NCI-H2081 (cell line): ENCODE measurements at regions not wholly inside any gene's neighbourhood (a gene's known extent, or its start where the extent isn't known, plus 50 kb on each side); places are given as distances from the start of the nearest gene placed in this dataset.

Source experiments
- DNase-seq, 2 experiments: peaks; one replicate each; lab custom pipeline; 2025; lab: John Stamatoyannopoulos, UW

DNA sequence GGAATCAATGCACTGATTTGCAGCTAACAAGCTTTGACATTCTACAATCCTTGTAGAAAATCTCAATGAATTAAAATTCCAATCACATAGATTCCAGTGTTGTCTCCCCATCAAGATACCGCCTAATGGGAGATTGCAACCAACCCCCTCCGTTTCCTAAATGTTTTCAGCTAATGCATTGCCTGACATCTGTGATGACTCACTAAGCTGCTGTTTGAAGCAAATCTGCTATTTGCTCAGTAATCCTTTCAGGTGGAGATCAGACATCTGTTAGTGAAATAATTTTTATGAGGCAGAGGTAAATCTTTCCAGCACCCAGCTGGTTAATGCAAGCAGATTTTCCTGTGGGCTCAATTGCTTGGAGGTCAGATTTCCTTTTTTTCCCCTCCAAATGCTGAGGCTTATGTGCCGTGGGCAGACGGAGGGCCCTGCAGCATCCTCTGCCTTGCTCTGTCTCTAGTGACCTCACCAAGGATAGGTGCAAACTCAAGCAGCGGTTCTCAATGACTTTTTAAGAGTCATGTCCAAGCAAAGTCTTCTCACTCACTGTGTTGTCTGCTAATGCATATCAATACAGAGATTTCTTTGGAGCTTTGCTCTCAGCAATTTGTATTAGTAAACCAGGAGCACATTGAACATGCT, 91.1 kb upstream of the RAB3GAP2 start:
- DNase-seq, result peak in 1 of 2 experiments; percentile 19

DNA sequence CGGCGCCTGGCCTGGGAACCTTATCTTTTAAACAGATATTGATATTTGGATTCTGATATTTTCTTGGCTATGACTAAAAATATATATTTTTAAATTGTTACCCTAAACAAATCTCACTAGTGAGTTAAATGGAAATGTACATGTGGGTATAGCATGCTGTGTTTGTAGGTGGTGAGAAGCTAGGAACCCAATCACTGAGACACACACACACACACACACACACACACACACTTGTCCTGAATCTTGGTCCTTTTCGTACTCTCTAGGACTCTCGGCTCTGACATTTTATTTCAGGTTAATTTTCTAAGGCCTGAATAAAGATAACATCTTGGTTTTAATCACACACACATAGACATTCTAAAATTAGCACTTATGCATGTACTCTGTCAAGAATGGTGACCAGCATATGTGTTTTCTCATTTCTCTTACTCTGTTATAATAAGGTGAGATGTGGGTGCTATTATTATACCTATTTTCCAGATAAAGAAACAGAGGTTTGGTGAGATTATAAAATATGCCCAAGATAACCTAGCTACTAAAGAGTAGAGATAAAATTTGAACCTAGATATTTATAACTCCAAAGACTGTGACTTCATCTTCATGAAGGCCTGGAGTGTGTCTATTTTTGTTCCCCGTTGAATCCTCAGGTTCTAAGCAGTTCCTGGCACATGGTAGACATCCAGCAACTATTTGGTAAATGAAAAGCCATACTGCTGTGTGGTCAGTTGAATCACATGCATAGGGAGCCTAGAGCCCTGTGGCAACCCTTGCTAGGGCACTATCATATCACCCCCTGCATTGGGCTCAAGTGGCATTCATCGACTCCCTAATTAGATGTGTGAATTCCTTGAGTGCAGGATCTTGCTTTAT, 85.0 kb upstream of the RAB3GAP2 start:
- DNase-seq, result no peak

DNA sequence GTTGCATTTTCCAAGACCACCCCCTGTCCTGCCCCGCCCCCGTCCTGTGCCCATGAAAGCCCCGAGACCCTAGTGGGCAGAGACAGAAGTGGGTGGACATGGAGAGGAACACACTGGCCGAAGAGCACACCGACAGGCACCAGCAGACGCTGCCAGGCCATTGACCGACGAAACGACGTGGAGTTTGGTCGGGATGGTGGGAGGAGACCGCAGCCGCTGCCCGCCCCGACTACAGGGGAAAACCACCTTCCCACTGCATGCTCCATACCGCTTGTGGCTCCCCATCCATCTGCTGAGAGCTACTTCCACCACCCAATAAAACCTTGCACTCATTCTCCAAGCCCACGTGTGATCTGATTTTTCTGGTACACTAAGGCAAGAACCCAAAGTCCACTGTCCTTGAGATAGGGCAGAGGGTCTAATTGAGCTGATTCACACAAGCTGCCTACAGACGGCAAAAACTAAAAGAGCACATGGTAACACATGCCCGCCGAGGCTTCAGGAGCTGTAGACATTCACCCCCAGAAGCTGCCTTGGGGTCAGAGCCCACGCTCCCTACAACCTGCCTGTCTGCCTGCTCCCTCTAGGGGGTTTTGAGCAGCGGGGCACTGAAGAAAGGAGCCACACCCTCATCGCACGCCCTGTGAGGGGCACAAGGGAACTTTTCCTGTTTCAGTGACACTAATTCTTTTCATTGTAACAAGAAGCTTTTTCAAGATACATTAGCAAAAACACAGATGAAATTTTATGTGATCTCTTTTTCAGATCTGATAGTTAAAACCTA, 81.2 kb upstream of the RAB3GAP2 start:
- DNase-seq, result no peak

DNA sequence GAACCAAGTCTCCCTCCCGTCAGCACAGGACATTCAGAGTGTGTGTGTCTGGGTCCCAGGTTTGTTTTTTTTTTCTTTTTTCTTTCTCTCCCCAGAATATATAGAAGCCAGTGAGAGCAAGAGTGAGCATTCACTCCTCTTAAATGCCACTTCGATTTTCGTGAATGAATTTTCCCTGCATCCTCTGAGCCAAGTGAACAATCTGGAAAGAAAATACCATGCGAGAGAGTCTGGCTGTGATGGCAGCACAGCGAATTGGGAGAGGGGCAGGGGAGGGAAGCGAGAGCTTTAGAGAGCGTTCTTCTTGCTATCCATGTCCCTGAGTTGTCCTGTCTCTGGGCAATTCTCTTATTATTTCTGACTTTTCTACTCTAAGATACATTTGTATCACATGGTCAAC, 76.0 kb upstream of the RAB3GAP2 start:
- no peak for DNase-seq

DNA sequence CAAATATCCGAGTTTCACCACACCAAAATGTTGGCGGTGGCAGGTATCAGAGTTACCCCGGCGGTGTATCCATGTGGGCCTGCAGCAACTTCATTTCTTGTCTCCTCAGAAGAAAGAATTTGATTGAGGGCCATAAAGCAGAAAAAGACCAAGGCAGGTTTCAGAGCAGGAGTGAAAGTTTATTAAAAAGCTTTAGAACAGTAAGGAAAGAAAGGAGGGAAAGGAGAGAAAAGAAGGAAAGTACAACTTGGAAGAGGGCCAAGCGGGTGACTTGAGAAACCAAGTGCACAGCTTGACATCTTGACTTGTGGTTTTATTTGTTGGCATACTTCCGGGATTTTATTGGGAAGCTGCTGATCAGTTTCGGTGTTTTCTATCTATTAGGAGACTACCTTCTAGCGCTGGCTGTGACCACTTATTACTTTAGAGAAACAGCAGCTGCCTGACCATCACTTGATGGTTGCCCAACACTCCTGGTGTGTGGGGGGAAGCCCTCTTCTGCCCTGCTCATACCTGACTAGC, 75.5 kb upstream of the RAB3GAP2 start:
- no peak for DNase-seq

DNA sequence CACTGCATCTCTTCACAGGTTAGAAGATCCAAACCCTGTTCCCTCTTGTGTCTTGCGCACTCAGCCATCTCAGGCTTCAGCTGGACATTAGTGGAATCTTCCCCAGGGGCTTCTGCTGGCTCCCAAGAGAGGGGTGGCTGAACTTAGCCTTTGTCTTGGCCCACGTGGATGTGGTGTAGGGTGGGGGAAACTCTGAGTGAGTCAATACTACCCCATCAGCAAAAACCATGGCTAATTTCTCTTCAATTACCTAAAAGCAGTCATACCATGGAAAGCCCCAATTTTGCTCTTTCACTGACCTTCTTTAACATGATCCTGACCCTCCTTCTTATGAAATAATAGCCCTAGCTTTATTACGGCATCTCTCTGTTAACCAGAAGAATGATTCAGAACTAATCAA, 72.5 kb upstream of the RAB3GAP2 start:
- DNase-seq, result no peak

DNA sequence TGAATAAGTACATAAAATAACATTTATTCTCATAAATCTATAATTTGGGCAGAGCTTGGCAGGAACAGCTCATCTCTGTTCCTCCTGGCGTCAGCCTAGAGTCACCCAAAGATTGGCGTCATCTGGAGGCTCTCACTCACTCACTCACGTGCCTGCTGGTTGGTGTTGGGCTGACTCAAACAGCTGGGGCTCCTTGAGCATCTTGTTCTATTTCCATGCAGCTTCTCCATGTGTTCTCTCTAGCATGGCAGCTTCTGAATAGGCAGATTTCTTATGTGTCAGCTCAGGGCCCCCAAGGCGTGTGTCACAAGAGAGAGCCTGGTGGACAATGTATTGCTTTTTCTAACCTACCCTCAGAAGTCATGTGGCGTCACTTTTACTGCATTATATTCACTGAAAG, 70.6 kb upstream of the RAB3GAP2 start:
- DNase-seq, result no peak

DNA sequence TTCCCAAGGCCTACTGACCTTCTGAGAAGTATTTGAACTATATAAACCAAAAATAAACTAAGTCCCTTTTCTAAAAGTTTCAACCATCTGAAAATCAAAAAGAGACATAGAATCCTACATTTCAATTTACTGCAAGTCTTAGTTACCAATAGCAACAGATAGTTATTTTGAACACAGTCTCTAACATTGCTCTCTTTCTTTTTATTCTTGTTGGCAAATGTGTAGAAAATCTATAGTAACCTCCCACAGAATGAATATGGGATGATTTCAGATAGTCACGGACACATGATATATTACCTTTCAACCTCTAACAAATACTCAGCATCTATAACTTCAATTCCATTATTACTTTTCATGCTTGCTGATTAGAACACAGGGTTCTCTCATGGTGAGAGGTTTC, 68.9 kb upstream of the RAB3GAP2 start:
- no peak for DNase-seq

DNA sequence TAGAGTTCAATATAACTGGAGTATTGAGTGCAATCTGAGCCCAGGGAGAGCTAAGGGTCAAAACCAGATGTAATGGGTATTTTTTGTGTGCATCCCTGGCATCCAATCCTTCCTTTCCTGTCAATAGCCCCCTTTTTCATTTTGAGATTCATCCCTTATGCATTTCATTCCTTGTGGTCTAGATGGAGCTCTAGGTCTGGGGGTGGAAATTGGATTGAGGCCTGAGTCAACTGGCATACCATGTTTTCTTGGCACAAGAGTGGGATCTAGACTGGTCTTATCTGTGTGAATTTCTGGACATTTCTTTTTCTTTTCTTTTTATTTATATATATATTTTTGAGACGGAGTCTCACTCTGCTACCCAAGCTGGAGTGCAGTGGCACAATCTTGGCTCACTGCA, 67.3 kb upstream of the RAB3GAP2 start:
- no peak for DNase-seq

DNA sequence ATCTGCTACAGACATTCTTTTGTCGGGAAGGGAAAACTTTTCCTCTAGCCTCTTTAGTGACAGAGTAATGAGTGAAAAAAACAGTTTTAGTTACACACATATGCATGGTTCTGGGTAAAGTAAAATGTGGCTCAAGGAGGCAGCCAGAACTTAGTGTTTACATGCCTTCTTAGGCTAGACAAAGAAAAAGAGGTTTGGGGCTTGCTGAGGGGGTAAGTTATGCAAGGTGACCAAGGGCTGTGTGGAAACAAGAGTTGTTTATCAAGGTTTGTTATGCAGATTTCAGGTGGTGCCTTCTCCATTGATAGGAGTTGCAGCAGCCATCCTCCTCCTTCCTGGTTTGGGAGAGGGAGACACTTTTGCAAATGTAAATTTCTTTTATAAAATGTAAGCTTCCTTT, 66.5 kb upstream of the RAB3GAP2 start:
- no peak for DNase-seq

DNA sequence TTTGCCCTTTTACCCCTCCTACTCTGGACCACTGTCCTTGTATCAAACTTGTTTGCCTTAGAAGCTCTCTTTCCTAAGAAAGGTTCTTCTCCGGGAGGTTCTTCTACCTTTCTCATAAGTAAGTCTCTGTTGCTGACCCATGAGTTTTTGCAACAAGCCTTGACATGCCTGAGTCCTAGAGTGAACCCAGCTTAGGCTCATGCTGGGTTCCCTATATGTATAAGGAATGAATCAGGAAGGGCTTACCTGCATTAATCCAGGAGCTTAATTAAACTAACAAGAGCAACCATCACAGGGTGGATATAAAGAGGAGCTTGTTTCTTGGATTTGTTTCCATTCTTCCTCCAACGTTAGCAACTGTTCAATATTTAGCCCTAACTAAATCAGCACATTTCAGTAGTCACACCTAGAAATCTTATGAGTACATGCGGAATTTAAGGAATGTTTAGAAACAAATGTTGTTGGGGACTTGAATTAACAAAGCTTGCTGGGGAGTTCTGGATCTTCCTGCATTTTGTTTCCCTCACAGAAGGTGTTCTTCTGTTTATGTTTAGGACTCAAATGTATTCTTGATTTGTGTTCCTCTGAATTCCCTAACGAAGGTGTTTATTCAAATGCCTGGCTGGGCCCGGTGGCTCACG, 64.3 kb upstream of the RAB3GAP2 start:
- DNase-seq, result no peak

DNA sequence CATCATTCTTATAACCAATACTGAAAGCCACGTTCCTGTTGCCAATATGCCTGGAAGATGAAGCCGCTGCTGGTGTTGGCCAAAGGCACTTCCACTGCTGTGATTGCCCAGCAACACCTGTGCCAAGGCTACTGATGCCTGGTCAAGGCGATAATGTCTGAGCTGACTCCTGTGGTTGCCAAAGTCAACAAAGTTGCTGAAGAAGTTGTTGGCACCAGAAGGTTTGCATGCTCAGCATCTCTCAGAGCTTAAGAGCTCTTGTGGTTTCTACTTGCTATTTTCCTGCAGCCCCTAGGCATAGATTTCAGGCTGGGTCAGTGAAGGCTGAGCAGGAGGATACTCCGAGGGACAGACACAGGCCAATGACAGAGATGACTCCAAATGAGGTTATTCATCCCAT, 63.4 kb upstream of the RAB3GAP2 start:
- DNase-seq, result peak in 1 of 2 experiments; percentile 11

DNA sequence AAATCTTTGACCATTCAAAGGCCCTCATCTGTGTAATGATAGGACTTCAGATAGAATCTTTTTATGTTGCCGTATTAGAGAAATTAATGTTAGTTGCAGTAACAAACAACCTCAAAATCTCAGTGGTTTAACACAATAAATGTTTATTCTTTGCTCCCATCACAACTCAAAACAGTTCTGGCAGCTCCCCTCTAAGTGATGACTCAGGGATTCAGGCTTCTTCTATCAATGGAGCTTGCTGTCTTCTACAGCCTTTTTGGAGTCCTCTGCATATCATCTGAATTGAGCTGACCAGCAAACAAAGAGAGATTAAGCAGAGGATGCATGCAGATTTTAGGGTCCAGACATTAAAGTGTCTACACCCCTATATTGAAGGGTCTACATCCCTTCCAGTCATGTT, 59.1 kb upstream of the RAB3GAP2 start:
- no peak for DNase-seq

DNA sequence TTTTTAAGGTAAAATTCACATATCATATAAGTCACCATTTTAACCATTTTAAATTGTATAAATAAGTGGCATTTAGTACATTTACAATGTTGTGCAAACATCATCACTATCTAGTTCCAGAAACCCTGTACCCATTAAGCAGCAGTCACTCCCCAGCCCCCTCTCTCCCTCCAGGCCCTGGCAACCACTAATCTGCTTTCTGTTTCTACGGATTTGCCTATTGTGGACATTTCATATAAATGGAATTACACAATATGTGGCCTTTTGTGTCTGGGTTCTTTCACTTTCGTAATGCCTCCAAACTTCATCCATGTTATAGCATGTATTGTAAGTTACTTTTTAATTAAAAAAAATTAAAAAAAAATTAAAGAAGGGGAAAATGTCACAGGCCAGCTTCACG, 58.0 kb upstream of the RAB3GAP2 start:
- no peak for DNase-seq

DNA sequence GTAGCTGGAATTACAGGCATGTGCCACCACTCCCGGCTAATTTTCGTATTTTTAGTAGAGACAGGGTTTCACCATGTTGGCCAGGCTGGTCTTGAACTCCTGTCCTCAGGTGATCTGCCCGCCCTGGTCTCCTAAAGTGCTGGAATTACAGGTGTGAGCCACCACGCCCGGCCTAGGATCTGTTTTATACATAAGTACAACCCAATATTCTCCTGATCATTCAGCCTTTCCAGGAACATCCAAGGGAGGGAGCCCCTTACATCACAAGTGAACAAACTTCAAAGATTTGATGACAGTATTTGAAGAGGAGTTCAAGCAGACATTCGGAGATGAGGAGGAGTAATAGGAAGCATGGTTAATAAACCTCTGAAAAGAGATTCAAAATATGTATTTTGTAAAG, 54.9 kb upstream of the RAB3GAP2 start:
- no peak for DNase-seq

DNA sequence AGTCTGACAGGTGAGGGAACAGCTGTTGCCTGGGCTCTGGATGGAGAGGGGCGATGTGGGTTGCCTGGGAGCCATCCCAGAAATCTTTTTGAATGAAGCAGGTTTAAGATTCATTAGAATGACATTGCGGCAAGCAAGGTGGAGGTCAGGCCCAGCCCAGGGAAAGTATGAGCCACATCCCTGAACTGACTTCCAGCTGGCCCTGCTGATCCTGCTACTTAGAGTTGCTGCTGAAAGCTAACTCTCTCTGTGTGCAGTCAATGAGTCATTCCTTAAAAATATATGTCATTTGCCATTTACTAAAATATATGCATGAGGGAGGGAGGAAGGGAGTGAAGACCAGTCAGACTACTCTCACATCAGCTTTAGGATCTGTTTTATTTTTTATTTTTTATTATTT, 54.3 kb upstream of the RAB3GAP2 start:
- DNase-seq, result no peak

DNA sequence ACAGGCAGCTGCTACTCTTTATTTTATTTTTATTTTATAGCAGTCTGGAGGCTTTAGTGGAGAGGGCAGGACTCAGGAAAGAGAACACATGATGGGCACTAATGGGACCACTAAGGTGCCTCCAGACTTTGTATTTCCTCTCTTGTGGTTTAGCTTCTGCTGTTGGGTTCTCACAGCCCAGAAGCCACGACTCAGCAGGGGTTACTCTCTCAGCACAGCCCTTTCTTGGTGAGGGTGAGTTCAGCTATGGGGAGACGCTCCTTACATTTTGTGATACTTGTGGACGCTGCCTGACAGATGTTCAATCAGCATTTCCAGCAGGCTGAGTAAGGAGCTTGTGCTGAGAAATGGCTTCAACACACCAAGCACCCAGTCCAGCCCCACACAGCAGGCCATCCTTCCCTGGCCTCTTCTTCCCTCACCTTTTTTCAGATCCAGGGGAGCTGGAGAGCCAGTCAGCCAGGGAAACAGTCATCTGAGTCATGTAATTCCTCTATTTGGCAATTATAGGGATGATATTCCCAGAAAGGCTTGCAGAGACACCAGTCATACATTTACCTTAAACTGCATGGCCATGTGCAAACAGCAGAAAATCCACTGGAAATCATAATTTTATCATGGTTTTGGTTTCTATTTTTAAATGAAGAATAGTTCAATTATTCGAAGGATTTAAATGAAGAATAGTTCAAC, 53.2 kb upstream of the RAB3GAP2 start:
- DNase-seq, result no peak

DNA sequence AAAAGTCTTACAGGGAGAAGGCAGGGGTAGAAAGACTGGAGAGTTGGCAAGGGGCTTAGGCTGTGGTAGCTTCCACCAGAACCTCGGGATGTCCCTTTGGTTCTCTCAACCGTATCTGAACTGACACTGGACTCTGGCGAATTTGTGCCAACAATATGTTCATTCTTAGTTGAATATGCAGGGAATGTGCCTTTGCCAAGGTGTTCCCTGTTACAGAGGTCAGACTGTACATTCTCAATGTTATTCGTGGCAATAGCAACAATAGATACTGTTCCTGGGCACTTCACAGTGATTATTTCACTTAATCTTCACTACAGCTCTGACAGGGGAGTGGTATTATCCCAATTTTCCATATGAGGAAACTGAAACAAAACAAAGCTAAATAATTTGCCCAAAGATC, 51.5 kb upstream of the RAB3GAP2 start:
- no peak for DNase-seq

DNA sequence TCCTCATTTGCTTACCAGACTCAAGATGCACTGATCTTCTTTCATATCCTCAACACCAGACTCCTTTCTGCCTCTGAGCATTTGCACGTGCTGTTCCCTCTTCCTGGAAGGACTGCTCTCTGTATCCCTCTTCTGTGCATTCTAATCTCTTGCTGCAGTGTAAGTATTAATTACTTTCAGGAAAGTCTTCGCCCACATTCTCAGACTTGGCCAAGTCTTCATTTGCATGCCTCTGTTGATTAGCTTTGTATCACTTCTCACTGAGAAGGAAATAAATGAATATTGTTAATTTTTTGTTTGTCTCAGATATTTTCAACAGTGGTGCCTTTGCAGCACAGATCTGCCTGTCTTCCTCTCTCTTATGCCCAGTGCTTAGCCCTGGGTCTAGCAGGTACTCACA, 50.3 kb upstream of the RAB3GAP2 start:
- no peak for DNase-seq
